HEK293 (cell line): ENCODE measurements at regions not wholly inside any gene's neighbourhood (a gene's known extent, or its start where the extent isn't known, plus 50 kb on each side); places are given as distances from the start of the nearest gene placed in this dataset.

Experiments used
- ATF2 ChIP-seq: fragments of 450-650 bp; formaldehyde crosslinking; IDR thresholded peaks from 2 replicates; pipeline ENCODE4 v1.5.1; 2016; ENCODE audit warnings: missing biosample characterization, missing genetic modification characterization, low read depth
- BCL11B ChIP-seq: fragments of 450-650 bp; formaldehyde crosslinking; IDR thresholded peaks from 2 replicates; pipeline ENCODE4 v1.5.1; 2016; ENCODE audit warnings: low read depth, missing biosample characterization, missing genetic modification characterization
- FEZF1 ChIP-seq: fragments of 450-650 bp; formaldehyde crosslinking; IDR thresholded peaks from 2 replicates; pipeline ENCODE4 v1.5.1; 2016; ENCODE audit warnings: missing biosample characterization, missing genetic modification characterization
- GLIS1 ChIP-seq: fragments of 450-650 bp; formaldehyde crosslinking; IDR thresholded peaks from 2 replicates; pipeline ENCODE4 v1.5.1; 2016; ENCODE audit warnings: missing biosample characterization, missing genetic modification characterization
- PRDM4 ChIP-seq: fragments of 450-650 bp; formaldehyde crosslinking; IDR thresholded peaks from 2 replicates; pipeline ENCODE4 v1.5.1; 2017; ENCODE audit warnings: missing biosample characterization, missing genetic modification characterization
- SALL2 ChIP-seq: fragments of 450-650 bp; formaldehyde crosslinking; IDR thresholded peaks from 2 replicates; pipeline ENCODE4 v1.5.0; 2017; ENCODE audit warnings: missing biosample characterization, mild to moderate bottlenecking, missing genetic modification characterization, borderline replicate concordance
- SP3 ChIP-seq: fragments of 450-650 bp; formaldehyde crosslinking; IDR thresholded peaks from 2 replicates; pipeline ENCODE4 v1.5.1; 2016; ENCODE audit warnings: missing biosample characterization, missing genetic modification characterization
- TCF7L2 ChIP-seq: IDR thresholded peaks from 2 replicates; pipeline ENCODE4 v1.6.1; 2011; ENCODE audit warnings: low read depth, mild to moderate bottlenecking, inconsistent platforms, low read length, moderate library complexity, borderline replicate concordance
- ZBTB44 ChIP-seq: fragments of 450-650 bp; IDR thresholded peaks from 2 replicates; pipeline ENCODE4 v1.5.1; 2018; ENCODE audit warnings: missing biosample characterization, mild to moderate bottlenecking, missing genetic modification characterization
- ZNF138 ChIP-seq: fragments of 450-650 bp; formaldehyde crosslinking; IDR thresholded peaks from 2 replicates; pipeline ENCODE4 v1.5.1; 2016; ENCODE audit warnings: missing biosample characterization, missing genetic modification characterization, borderline replicate concordance
- ZNF184 ChIP-seq: fragments of 450-650 bp; IDR thresholded peaks from 2 replicates; pipeline ENCODE4 v1.5.1; 2018; ENCODE audit warnings: missing biosample characterization, mild to moderate bottlenecking, missing genetic modification characterization
- ZNF221 ChIP-seq: fragments of 450-650 bp; formaldehyde crosslinking; IDR thresholded peaks from 2 replicates; pipeline ENCODE4 v1.5.1; 2017; ENCODE audit warnings: missing biosample characterization, missing genetic modification characterization, borderline replicate concordance
- ZNF23 ChIP-seq: fragments of 450-650 bp; formaldehyde crosslinking; IDR thresholded peaks from 2 replicates; pipeline ENCODE4 v1.5.1; 2016; ENCODE audit warnings: missing biosample characterization, missing genetic modification characterization, borderline replicate concordance
- ZNF362 ChIP-seq: fragments of 450-650 bp; formaldehyde crosslinking; IDR thresholded peaks from 2 replicates; pipeline ENCODE4 v1.5.1; 2016; ENCODE audit warnings: missing biosample characterization, missing genetic modification characterization
- ZNF48 ChIP-seq: fragments of 450-650 bp; formaldehyde crosslinking; IDR thresholded peaks from 2 replicates; pipeline ENCODE4 v1.5.1; 2016; ENCODE audit warnings: missing biosample characterization, missing genetic modification characterization
- ZNF488 ChIP-seq: fragments of 450-650 bp; formaldehyde crosslinking; IDR thresholded peaks from 2 replicates; pipeline ENCODE4 v1.5.1; 2016; ENCODE audit warnings: missing biosample characterization, missing genetic modification characterization
- ZNF529 ChIP-seq: fragments of 450-650 bp; formaldehyde crosslinking; IDR thresholded peaks from 2 replicates; pipeline ENCODE4 v1.5.1; 2017; ENCODE audit warnings: missing genetic modification characterization, missing biosample characterization; ENCODE audit not compliant: insufficient replicate concordance
- ZNF561 ChIP-seq: fragments of 450-650 bp; IDR thresholded peaks from 2 replicates; pipeline ENCODE4 v1.5.1; 2018; ENCODE audit warnings: missing biosample characterization, missing genetic modification characterization, borderline replicate concordance
- ZNF596 ChIP-seq: fragments of 450-650 bp; IDR thresholded peaks from 2 replicates; pipeline ENCODE4 v1.5.0; 2018; ENCODE audit warnings: missing biosample characterization, mild to moderate bottlenecking, missing genetic modification characterization, moderate library complexity
- ZNF677 ChIP-seq: fragments of 450-650 bp; IDR thresholded peaks from 2 replicates; pipeline ENCODE4 v1.5.0; 2018; ENCODE audit warnings: missing biosample characterization, mild to moderate bottlenecking, missing genetic modification characterization, moderate library complexity
- ZNF704 ChIP-seq: fragments of 450-650 bp; formaldehyde crosslinking; IDR thresholded peaks from 2 replicates; pipeline ENCODE4 v1.5.1; 2016; ENCODE audit warnings: missing biosample characterization, missing genetic modification characterization
- TF ChIP-seq, protein P1 (sequence below): fragments of 450-650 bp; formaldehyde crosslinking; IDR thresholded peaks from 2 replicates; pipeline ENCODE4 v1.5.1; 2016; ENCODE audit warnings: missing biosample characterization, missing genetic modification characterization
- TF ChIP-seq, protein P2 (sequence below): fragments of 450-650 bp; formaldehyde crosslinking; IDR thresholded peaks from 2 replicates; pipeline ENCODE4 v1.5.1; 2016; ENCODE audit warnings: missing biosample characterization, missing genetic modification characterization
- TF ChIP-seq, protein P3 (sequence below): fragments of 450-650 bp; formaldehyde crosslinking; optimal IDR thresholded peaks from 2 replicates; pipeline ENCODE3; 2016; ENCODE audit warnings: missing biosample characterization, mild to moderate bottlenecking, missing genetic modification characterization
- TF ChIP-seq, protein P4 (sequence below): sonication (generic); formaldehyde crosslinking; IDR thresholded peaks from 2 replicates; pipeline ENCODE4 v1.8.1; 2022; ENCODE audit warnings: mild to moderate bottlenecking, moderate library complexity, missing genetic modification reagents

GRCh38 chr10:26359670-26360069 is 78.5 kb upstream of the APBB1IP start (continued):
- TF ChIP-seq ZNF596 (tag by site-specific recombination): no peak; the same call in 1 of the 2 replicates
- no peak for TF ChIP-seq ZNF48 (tag by site-specific recombination)
- TF ChIP-seq ZNF138 (tag by site-specific recombination): no peak
- TF ChIP-seq ZNF561 (tag by site-specific recombination): no peak
- TF ChIP-seq SP3 (tag by site-specific recombination): no peak
- TF ChIP-seq ZNF677 (tag by site-specific recombination): no peak
- TF ChIP-seq SALL2 (tag by site-specific recombination): no peak
- TF ChIP-seq GLIS1: peak; percentile 44; the same call in 1 of the 2 replicates
- TF ChIP-seq, protein P1, sequence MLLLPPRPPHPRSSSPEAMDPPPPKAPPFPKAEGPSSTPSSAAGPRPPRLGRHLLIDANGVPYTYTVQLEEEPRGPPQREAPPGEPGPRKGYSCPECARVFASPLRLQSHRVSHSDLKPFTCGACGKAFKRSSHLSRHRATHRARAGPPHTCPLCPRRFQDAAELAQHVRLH (tag by site-specific recombination): peak; percentile 83
- no peak for TF ChIP-seq ZNF704 (tag by site-specific recombination)
- TF ChIP-seq TCF7L2: peak; percentile 82
- TF ChIP-seq ZNF184 (tag by site-specific recombination): no peak
- no peak for TF ChIP-seq ZNF362 (tag by site-specific recombination)
- TF ChIP-seq, protein P2, sequence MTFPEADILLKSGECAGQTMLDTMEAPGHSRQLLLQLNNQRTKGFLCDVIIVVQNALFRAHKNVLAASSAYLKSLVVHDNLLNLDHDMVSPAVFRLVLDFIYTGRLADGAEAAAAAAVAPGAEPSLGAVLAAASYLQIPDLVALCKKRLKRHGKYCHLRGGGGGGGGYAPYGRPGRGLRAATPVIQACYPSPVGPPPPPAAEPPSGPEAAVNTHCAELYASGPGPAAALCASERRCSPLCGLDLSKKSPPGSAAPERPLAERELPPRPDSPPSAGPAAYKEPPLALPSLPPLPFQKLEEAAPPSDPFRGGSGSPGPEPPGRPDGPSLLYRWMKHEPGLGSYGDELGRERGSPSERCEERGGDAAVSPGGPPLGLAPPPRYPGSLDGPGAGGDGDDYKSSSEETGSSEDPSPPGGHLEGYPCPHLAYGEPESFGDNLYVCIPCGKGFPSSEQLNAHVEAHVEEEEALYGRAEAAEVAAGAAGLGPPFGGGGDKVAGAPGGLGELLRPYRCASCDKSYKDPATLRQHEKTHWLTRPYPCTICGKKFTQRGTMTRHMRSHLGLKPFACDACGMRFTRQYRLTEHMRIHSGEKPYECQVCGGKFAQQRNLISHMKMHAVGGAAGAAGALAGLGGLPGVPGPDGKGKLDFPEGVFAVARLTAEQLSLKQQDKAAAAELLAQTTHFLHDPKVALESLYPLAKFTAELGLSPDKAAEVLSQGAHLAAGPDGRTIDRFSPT: no peak
- TF ChIP-seq ZNF529 (tag by site-specific recombination): no peak
- no peak for TF ChIP-seq ATF2 (tag by site-specific recombination)
- peak; percentile 66; the same call in 1 of the 2 replicates for TF ChIP-seq PRDM4
- TF ChIP-seq FEZF1: peak; percentile 90
- TF ChIP-seq, protein P3, sequence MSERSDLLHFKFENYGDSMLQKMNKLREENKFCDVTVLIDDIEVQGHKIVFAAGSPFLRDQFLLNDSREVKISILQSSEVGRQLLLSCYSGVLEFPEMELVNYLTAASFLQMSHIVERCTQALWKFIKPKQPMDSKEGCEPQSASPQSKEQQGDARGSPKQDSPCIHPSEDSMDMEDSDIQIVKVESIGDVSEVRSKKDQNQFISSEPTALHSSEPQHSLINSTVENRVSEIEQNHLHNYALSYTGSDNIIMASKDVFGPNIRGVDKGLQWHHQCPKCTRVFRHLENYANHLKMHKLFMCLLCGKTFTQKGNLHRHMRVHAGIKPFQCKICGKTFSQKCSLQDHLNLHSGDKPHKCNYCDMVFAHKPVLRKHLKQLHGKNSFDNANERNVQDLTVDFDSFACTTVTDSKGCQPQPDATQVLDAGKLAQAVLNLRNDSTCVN (tag by site-specific recombination): no peak
- TF ChIP-seq ZNF488 (tag by site-specific recombination): no peak
- TF ChIP-seq, protein P4, sequence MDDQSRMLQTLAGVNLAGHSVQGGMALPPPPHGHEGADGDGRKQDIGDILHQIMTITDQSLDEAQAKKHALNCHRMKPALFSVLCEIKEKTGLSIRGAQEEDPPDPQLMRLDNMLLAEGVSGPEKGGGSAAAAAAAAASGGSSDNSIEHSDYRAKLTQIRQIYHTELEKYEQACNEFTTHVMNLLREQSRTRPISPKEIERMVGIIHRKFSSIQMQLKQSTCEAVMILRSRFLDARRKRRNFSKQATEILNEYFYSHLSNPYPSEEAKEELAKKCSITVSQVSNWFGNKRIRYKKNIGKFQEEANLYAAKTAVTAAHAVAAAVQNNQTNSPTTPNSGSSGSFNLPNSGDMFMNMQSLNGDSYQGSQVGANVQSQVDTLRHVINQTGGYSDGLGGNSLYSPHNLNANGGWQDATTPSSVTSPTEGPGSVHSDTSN: no peak
- no peak for TF ChIP-seq ZNF23 (tag by site-specific recombination)
- 0 out of 2 replicates have a peak, but pooled peaks have one; percentile 23 for TF ChIP-seq BCL11B
- TF ChIP-seq ZBTB44 (tag by site-specific recombination): no peak
- TF ChIP-seq ZNF221 (tag by site-specific recombination): no peak
